ENCODE measurements at regions not wholly inside any gene's neighbourhood (a gene's known extent, or its start where the extent isn't known, plus 50 kb on each side); places are given as distances from the start of the nearest gene placed in this dataset.

DNA sequence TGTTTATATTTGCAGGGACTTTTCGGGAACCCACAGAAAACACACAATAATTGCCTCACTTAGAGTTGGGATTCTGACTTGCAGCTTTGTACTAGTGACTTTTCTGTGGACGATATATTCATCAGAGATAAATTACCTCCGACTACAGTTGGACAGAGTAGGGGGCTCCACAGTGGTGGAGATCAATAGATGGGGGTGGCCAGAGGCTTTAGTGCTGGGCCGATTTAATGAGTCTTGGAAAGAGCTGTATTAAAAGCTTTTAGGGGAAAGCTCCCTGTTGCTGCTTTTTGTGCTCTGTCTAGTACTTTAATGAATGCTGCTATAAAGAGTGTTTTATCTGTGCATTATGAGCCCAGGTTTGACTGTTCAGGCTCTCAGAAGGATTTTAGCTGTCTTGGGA is 359.2 kb upstream of the DPYD start:
- no peak overlapping the region for H2BK120ac ChIP-seq (ENCODE audit: insufficient read depth, low read length, poor library complexity)
- no peak overlapping the region for H3K4me3 ChIP-seq (ENCODE audit: low read depth, low read length)
- H3K14ac ChIP-seq (ENCODE audit: low read length) = no peak overlapping the region
- H2BK12ac ChIP-seq (ENCODE audit: low read length) = no peak overlapping the region
- no peak overlapping the region for H3K23ac ChIP-seq (ENCODE audit: low read length)
- no peak overlapping the region for H4K91ac ChIP-seq (ENCODE audit: low read depth, low read length)
- no peaks in the 10 kb centered on the region for H3K36me3 ChIP-seq (ENCODE audit: control insufficient read depth in 1 of 2, insufficient read depth in 2 of 2, low read length in 2 of 2)
- no peak overlapping the region for H3K9ac ChIP-seq (ENCODE audit: low read length)
- no peaks in the 10 kb centered on the region for H3K9me3 ChIP-seq (ENCODE audit: insufficient read depth, low read depth, low read length)
- DNase-seq = no peak
- no peaks in the 10 kb centered on the region for H3K79me2 ChIP-seq (ENCODE audit: control insufficient read depth, insufficient read depth, low read length, poor library complexity)
- no peak overlapping the region for H2AFZ ChIP-seq (ENCODE audit: insufficient read depth, low read length, poor library complexity)
- no peak overlapping the region for H3K27ac ChIP-seq (ENCODE audit: low read depth, low read length)
- H3K79me1 ChIP-seq (ENCODE audit: low read length) = no peaks in the 10 kb centered on the region
- H2AK5ac ChIP-seq (ENCODE audit: low read length) = no peak overlapping the region
- no peaks in the 10 kb centered on the region for H3K27me3 ChIP-seq (ENCODE audit: insufficient read depth, low read length)
- no peak overlapping the region for H4K12ac ChIP-seq (ENCODE audit: low read depth, low read length)
- H2BK5ac ChIP-seq (ENCODE audit: low read depth, low read length, poor library complexity) = no peak overlapping the region
- H3K18ac ChIP-seq (ENCODE audit: low read length) = no peak overlapping the region
- H3K4me1 ChIP-seq (ENCODE audit: control insufficient read depth in 1 of 2, insufficient read depth in 2 of 2, low read length in 2 of 2) = no peaks in the 10 kb centered on the region
- no peak overlapping the region for H4K8ac ChIP-seq (ENCODE audit: low read depth, low read length)
- H3K4ac ChIP-seq (ENCODE audit: low read depth, low read length) = no peak overlapping the region
- no CpG with 5 or more reads among the region's 4 CpGs for WGBS (ENCODE audit: extremely low coverage, insufficient coverage, insufficient read length)
- H3K4me2 ChIP-seq (ENCODE audit: low read length) = no peak overlapping the region

DNA sequence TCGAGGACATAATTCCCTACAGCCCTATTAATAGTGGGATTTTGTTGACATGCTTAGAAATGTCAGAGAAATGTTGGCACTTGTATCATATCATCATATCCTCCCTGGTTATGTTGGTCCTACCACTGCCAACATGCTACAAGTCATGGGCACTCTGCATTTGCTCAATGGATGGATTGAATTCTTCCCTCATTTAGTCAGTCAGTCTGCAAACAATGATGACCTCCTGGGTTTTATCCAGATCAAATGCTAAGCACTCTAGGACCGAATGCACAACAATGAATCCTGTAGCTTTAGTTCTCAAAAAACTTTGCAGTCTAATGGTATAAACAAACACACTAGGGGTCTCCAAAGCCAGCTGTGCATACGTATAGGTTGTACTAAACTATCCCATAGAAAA is 357.2 kb upstream of the DPYD start:
- Histone ChIP-seq H2AFZ (ENCODE audit: insufficient read depth, low read length, poor library complexity) (no peak overlapping the region), H3K4me1 (ENCODE audit: control insufficient read depth in 1 of 2, insufficient read depth in 2 of 2, low read length in 2 of 2) (no peaks in the 10 kb centered on the region), H2BK5ac (ENCODE audit: low read depth, low read length, poor library complexity) (no peak overlapping the region), H3K14ac (ENCODE audit: low read length) (no peak overlapping the region), H3K18ac (ENCODE audit: low read length) (no peak overlapping the region), H3K4ac (ENCODE audit: low read depth, low read length) (no peak overlapping the region), H3K4me3 (ENCODE audit: low read depth, low read length) (no peak overlapping the region), H3K9me3 (ENCODE audit: insufficient read depth, low read depth, low read length) (no peaks in the 10 kb centered on the region), H3K4me2 (ENCODE audit: low read length) (no peak overlapping the region), H2BK12ac (ENCODE audit: low read length) (no peak overlapping the region), H4K91ac (ENCODE audit: low read depth, low read length) (no peak overlapping the region), H3K23ac (ENCODE audit: low read length) (no peak overlapping the region), H4K12ac (ENCODE audit: low read depth, low read length) (no peak overlapping the region), H3K79me2 (ENCODE audit: control insufficient read depth, insufficient read depth, low read length, poor library complexity) (no peaks in the 10 kb centered on the region), H3K79me1 (ENCODE audit: low read length) (no peaks in the 10 kb centered on the region), H2BK120ac (ENCODE audit: insufficient read depth, low read length, poor library complexity) (no peak overlapping the region), H3K9ac (ENCODE audit: low read length) (no peak overlapping the region), H3K36me3 (ENCODE audit: control insufficient read depth in 1 of 2, insufficient read depth in 2 of 2, low read length in 2 of 2) (no peaks in the 10 kb centered on the region), H3K27me3 (ENCODE audit: insufficient read depth, low read length) (no peaks in the 10 kb centered on the region), H2AK5ac (ENCODE audit: low read length) (no peak overlapping the region), H4K8ac (ENCODE audit: low read depth, low read length) (no peak overlapping the region), H3K27ac (ENCODE audit: low read depth, low read length) (no peak overlapping the region)
- DNase-seq = no peak
- WGBS (ENCODE audit: extremely low coverage, insufficient coverage, insufficient read length) = no CpG with 5 or more reads among the region's 3 CpGs

DNA sequence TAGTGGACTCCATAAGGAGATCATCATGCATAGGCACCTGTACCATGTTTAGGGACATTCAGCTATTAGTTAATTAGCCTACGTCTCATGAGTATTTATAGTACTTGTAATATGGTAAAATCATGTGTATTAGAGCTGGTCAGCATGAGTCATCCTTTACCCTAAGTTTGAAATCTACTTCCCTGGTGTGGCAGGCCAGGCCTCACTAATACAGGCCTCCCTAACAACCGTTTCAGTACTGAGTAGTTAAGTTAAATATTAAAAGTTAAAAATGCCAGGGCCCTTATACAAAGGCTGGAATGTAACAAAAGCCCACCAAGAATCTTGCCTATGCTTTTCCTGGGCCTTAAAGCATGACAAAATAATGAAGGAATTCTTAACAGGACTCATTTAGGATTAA is 356.3 kb upstream of the DPYD start:
- Histone ChIP-seq H2AFZ (ENCODE audit: insufficient read depth, low read length, poor library complexity) (no peak overlapping the region), H4K8ac (ENCODE audit: low read depth, low read length) (no peak overlapping the region), H3K79me2 (ENCODE audit: control insufficient read depth, insufficient read depth, low read length, poor library complexity) (no peaks in the 10 kb centered on the region), H3K4me3 (ENCODE audit: low read depth, low read length) (no peak overlapping the region), H3K79me1 (ENCODE audit: low read length) (no peaks in the 10 kb centered on the region), H3K27ac (ENCODE audit: low read depth, low read length) (no peak overlapping the region), H2BK5ac (ENCODE audit: low read depth, low read length, poor library complexity) (no peak overlapping the region), H2AK5ac (ENCODE audit: low read length) (no peak overlapping the region), H2BK120ac (ENCODE audit: insufficient read depth, low read length, poor library complexity) (no peak overlapping the region), H3K9me3 (ENCODE audit: insufficient read depth, low read depth, low read length) (no peaks in the 10 kb centered on the region), H3K9ac (ENCODE audit: low read length) (no peak overlapping the region), H3K23ac (ENCODE audit: low read length) (no peak overlapping the region), H2BK12ac (ENCODE audit: low read length) (no peak overlapping the region), H3K27me3 (ENCODE audit: insufficient read depth, low read length) (no peaks in the 10 kb centered on the region), H3K14ac (ENCODE audit: low read length) (no peak overlapping the region), H3K36me3 (ENCODE audit: control insufficient read depth in 1 of 2, insufficient read depth in 2 of 2, low read length in 2 of 2) (no peaks in the 10 kb centered on the region), H3K4me2 (ENCODE audit: low read length) (no peak overlapping the region), H3K18ac (ENCODE audit: low read length) (no peak overlapping the region), H4K91ac (ENCODE audit: low read depth, low read length) (no peak overlapping the region), H3K4ac (ENCODE audit: low read depth, low read length) (no peak overlapping the region), H3K4me1 (ENCODE audit: control insufficient read depth in 1 of 2, insufficient read depth in 2 of 2, low read length in 2 of 2) (no peaks in the 10 kb centered on the region), H4K12ac (ENCODE audit: low read depth, low read length) (no peak overlapping the region)
- WGBS (ENCODE audit: extremely low coverage, insufficient coverage, insufficient read length) = no CpG with 5 or more reads among the region's 2 CpGs
- DNase-seq = no peak

DNA sequence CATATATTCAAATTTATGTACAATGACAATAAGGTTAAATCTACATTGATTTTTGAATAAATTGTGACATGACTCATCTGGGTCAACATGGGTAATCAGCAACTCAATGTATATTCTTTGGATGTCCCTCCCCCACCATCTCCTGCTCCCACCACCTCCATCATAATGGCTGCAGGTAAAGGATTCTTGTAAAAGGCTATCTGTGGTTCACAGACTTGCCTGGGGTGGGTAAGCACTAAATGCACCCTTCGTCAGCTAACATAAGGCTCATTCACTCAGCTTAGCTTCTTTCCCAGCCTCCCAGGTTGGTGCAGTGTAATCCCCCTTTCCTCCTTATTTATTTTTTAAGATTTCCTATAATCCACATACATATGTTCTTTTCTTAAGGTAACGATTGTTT is 355.7 kb upstream of the DPYD start:
- Histone ChIP-seq H3K18ac (ENCODE audit: low read length) (no peak overlapping the region), H2AFZ (ENCODE audit: insufficient read depth, low read length, poor library complexity) (no peak overlapping the region), H3K79me2 (ENCODE audit: control insufficient read depth, insufficient read depth, low read length, poor library complexity) (no peaks in the 10 kb centered on the region), H2AK5ac (ENCODE audit: low read length) (no peak overlapping the region), H3K9ac (ENCODE audit: low read length) (no peak overlapping the region), H3K36me3 (ENCODE audit: control insufficient read depth in 1 of 2, insufficient read depth in 2 of 2, low read length in 2 of 2) (no peaks in the 10 kb centered on the region), H4K91ac (ENCODE audit: low read depth, low read length) (no peak overlapping the region), H3K23ac (ENCODE audit: low read length) (no peak overlapping the region), H3K4me2 (ENCODE audit: low read length) (no peak overlapping the region), H3K9me3 (ENCODE audit: insufficient read depth, low read depth, low read length) (no peaks in the 10 kb centered on the region), H4K8ac (ENCODE audit: low read depth, low read length) (no peak overlapping the region), H3K79me1 (ENCODE audit: low read length) (no peaks in the 10 kb centered on the region), H3K4me3 (ENCODE audit: low read depth, low read length) (no peak overlapping the region), H3K4ac (ENCODE audit: low read depth, low read length) (no peak overlapping the region), H2BK5ac (ENCODE audit: low read depth, low read length, poor library complexity) (no peak overlapping the region), H4K12ac (ENCODE audit: low read depth, low read length) (no peak overlapping the region), H3K27me3 (ENCODE audit: insufficient read depth, low read length) (no peaks in the 10 kb centered on the region), H2BK12ac (ENCODE audit: low read length) (no peak overlapping the region), H3K14ac (ENCODE audit: low read length) (no peak overlapping the region), H3K4me1 (ENCODE audit: control insufficient read depth in 1 of 2, insufficient read depth in 2 of 2, low read length in 2 of 2) (no peaks in the 10 kb centered on the region), H2BK120ac (ENCODE audit: insufficient read depth, low read length, poor library complexity) (no peak overlapping the region), H3K27ac (ENCODE audit: low read depth, low read length) (no peak overlapping the region)
- DNase-seq = no peak
- no CpG with 5 or more reads among the region's 2 CpGs for WGBS (ENCODE audit: extremely low coverage, insufficient coverage, insufficient read length)

All from trophoblast cell (in vitro differentiated cells and primary cell).